Natural killer cell (primary cell): ENCODE measurements at regions not wholly inside any gene's neighbourhood (a gene's known extent, or its start where the extent isn't known, plus 50 kb on each side); places are given as distances from the start of the nearest gene placed in this dataset.

Source experiments
- ATAC-seq, 3 donors: fragments of 150-1000 bp in 2 of 3; fragments of 200-7000 bp in 1 of 3; cut with Tn5 transposase; 1 replicate in 1 of 3; 2 replicates in 2 of 3; pipeline ENCODE4 v1.10.0; 2021; ENCODE audit warnings: mild to moderate bottlenecking in 2 of 3, moderate library complexity in 2 of 3
- DNase-seq, 2 donors: peaks; one replicate each; pipeline versions ENCODE4 v3.0.0 to v3.0.0-alpha.2; 2013 to 2021; ENCODE audit warnings: mixed read lengths in 1 of 2
- H3K27ac ChIP-seq: one replicate; pipeline ENCODE4 v1.5.1; 2013; ENCODE audit warnings: mild to moderate bottlenecking, low read length
- H3K27me3 ChIP-seq: one replicate; pipeline ENCODE4 v1.6.1; 2013; ENCODE audit warnings: low read length; ENCODE audit not compliant: control insufficient read depth, insufficient read depth
- H3K36me3 ChIP-seq: one replicate; pipeline ENCODE4 v1.6.1; 2013; ENCODE audit warnings: low read length; ENCODE audit not compliant: control insufficient read depth, insufficient read depth
- H3K4me1 ChIP-seq: one replicate; pipeline ENCODE4 v1.6.1; 2013; ENCODE audit warnings: low read length; ENCODE audit not compliant: control insufficient read depth, insufficient read depth
- H3K4me3 ChIP-seq: one replicate; pipeline ENCODE4 v1.5.1; 2013; ENCODE audit warnings: low read length
- H3K9me3 ChIP-seq: one replicate; pipeline ENCODE4 v1.6.1; 2013; ENCODE audit warnings: low read length; ENCODE audit not compliant: control insufficient read depth, insufficient read depth
- H3K27ac Mint-ChIP-seq, 2 donors: one replicate each; pipeline ENCODE4 v1.8.0; 2022; ENCODE audit warnings: mild to moderate bottlenecking in 2 of 2, mixed read lengths in 2 of 2, moderate library complexity in 1 of 2
- H3K27me3 Mint-ChIP-seq, 2 donors: one replicate each; pipeline ENCODE4 v1.8.0; 2022; ENCODE audit warnings: low read depth in 2 of 2, mixed read lengths in 2 of 2
- H3K36me3 Mint-ChIP-seq: one replicate; pipeline ENCODE4 v1.8.0; 2022; ENCODE audit warnings: mixed read lengths
- H3K4me1 Mint-ChIP-seq, 2 donors: one replicate each; pipeline ENCODE4 v1.8.0; 2022; ENCODE audit warnings: mixed read lengths in 2 of 2
- H3K4me3 Mint-ChIP-seq: one replicate; pipeline ENCODE4 v1.8.0; 2022; ENCODE audit warnings: mild to moderate bottlenecking, moderate library complexity, mixed read lengths
- H3K9me3 Mint-ChIP-seq, 2 donors: one replicate each; pipeline ENCODE4 v1.8.0; 2022; ENCODE audit warnings: mixed read lengths in 2 of 2
- WGBS: methylation state at CpG from one replicate; pipeline ENCODE4 v1.1.7; 2013; ENCODE audit warnings: missing lambda C conversion rate; ENCODE audit not compliant: insufficient coverage; 5-methylcytosine and 5-hydroxymethylcytosine counted together
- intact Hi-C: fragments of 100-400 bp; cut with micrococcal nuclease; formaldehyde crosslinking; loops from one replicate; pipeline ENCODE4 v1.14.2; 2022
- TF ChIP-seq, protein P1 (sequence below): fragments of 200-600 bp; IDR thresholded peaks from one replicate; pipeline ENCODE4 v1.8.0; 2022; ENCODE audit warnings: antibody characterized with exemption

DNA sequence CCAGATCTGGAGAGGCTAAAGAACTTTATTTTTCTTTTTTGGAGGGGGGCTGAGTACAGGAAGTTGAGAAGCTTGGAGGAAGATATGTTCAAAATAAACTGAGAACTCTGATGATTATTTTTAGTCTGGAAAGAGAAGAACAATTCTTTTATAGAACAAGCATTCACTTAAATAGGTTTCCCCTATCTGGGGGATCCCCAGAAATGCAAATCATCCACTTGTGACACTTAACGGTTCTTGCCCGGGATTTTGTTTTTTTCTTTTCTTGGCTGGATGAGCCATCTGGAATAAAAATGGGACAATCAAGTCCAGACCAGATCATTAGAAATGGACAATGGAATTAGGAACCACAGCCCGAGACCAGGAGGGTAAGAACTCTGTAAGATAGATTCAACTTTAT, 95.9 kb upstream of the EGR2 start:
- Histone ChIP-seq H3K27me3 (no peaks in the 10 kb centered on the region), H3K9me3 (no peaks in the 10 kb centered on the region), H3K27ac (no peak overlapping the region), H3K36me3 (no peaks in the 10 kb centered on the region), H3K4me1 (no peaks in the 10 kb centered on the region), H3K4me3 (no peak overlapping the region)
- intact Hi-C loops, result no loop called here
- Mint-ChIP-seq H3K36me3 (no peaks in the 10 kb centered on the region), H3K4me1 (no peaks in the 10 kb centered on the region), H3K27me3 (peaks cover 0 to 11% of the 10 kb centered on the region in 2 donors), H3K9me3 (no peaks in the 10 kb centered on the region), H3K27ac (no peak overlapping the region), H3K4me3 (no peak overlapping the region)
- TF ChIP-seq, protein P1, sequence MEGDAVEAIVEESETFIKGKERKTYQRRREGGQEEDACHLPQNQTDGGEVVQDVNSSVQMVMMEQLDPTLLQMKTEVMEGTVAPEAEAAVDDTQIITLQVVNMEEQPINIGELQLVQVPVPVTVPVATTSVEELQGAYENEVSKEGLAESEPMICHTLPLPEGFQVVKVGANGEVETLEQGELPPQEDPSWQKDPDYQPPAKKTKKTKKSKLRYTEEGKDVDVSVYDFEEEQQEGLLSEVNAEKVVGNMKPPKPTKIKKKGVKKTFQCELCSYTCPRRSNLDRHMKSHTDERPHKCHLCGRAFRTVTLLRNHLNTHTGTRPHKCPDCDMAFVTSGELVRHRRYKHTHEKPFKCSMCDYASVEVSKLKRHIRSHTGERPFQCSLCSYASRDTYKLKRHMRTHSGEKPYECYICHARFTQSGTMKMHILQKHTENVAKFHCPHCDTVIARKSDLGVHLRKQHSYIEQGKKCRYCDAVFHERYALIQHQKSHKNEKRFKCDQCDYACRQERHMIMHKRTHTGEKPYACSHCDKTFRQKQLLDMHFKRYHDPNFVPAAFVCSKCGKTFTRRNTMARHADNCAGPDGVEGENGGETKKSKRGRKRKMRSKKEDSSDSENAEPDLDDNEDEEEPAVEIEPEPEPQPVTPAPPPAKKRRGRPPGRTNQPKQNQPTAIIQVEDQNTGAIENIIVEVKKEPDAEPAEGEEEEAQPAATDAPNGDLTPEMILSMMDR, result no peak
- DNase-seq (no peak), ATAC-seq (no peak)
- 68% methylated on average over 3 of the region's 3 CpGs for WGBS

GRCh38 chr10:62911210-62911963, 95.2 kb upstream of the EGR2 start:
- TF ChIP-seq, protein P1, result no peak
- Mint-ChIP-seq H3K36me3 (no peaks in the 10 kb centered on the region), H3K4me3 (no peak overlapping the region), H3K4me1 (no peaks in the 10 kb centered on the region), H3K9me3 (no peaks in the 10 kb centered on the region), H3K27me3 (peaks cover 0 to 12% of the 10 kb centered on the region in 2 donors), H3K27ac (no peak overlapping the region)
- WGBS, result 89% methylated on average over 11 of the region's 11 CpGs
- ATAC-seq (no peak), DNase-seq (no peak)
- intact Hi-C loops, result no loop called here
- no peak overlapping the region for H3K27ac ChIP-seq
- H3K9me3 ChIP-seq, result no peaks in the 10 kb centered on the region
- no peak overlapping the region for H3K4me3 ChIP-seq
- H3K36me3 ChIP-seq, result no peaks in the 10 kb centered on the region
- no peaks in the 10 kb centered on the region for H3K27me3 ChIP-seq
- no peaks in the 10 kb centered on the region for H3K4me1 ChIP-seq

- H3K4me1 ChIP-seq, result no peaks in the 10 kb centered on the region
- no peaks in the 10 kb centered on the region for H3K4me1 Mint-ChIP-seq
- no peaks in the 10 kb centered on the region for H3K36me3 Mint-ChIP-seq
- H3K9me3 Mint-ChIP-seq, result no peaks in the 10 kb centered on the region
- no peak overlapping the region for H3K4me3 ChIP-seq
- intact Hi-C loops, result no loop called here
- no peak overlapping the region for H3K27ac ChIP-seq
- DNase-seq (no peak), ATAC-seq (no peak)
- no peaks in the 10 kb centered on the region for H3K36me3 ChIP-seq
- no peaks in the 10 kb centered on the region for H3K9me3 ChIP-seq
- H3K27ac Mint-ChIP-seq, result no peak overlapping the region
- no peaks in the 10 kb centered on the region for H3K27me3 ChIP-seq
- H3K4me3 Mint-ChIP-seq, result no peak overlapping the region
- WGBS, result 81% methylated on average over 6 of the region's 8 CpGs
- TF ChIP-seq, protein P1, result no peak
- peaks cover 4 to 9% of the 10 kb centered on the region in 2 donors for H3K27me3 Mint-ChIP-seq
Measured at GRCh38 chr10:62907470-62908212, 91.5 kb upstream of the EGR2 start.
